ENCODE measurements at regions not wholly inside any gene's neighbourhood (a gene's known extent, or its start where the extent isn't known, plus 50 kb on each side); places are given as distances from the start of the nearest gene placed in this dataset.

- Histone ChIP-seq H3K4me3 (no peak overlapping the region), H3K9me3 (no peaks in the 10 kb centered on the region), H3K27ac (no peak overlapping the region), H3K27me3 (no peaks in the 10 kb centered on the region), H3K4me1 (peaks cover 0 to 5% (median 0%) of the 10 kb centered on the region in 4 donors), H3K36me3 (no peaks in the 10 kb centered on the region)
- intact Hi-C loops (cut with DNase I; ENCODE audit: low total_unique reads) (no loop called here), in situ Hi-C loops (cut with MboI; ENCODE audit: low pct_ligation_motif_present in 1 of 4, low pct_unique_long_range_greater_than_20kb in 1 of 4, low sequenced_read_pairs in 3 of 4) (no loop called here)
- 55% methylated on average over 4 of the region's 4 CpGs; no CpG with 5 or more reads in 1 of the 2 donors for WGBS, 2 donors (ENCODE audit: low coverage in 1 of 2)
- TF ChIP-seq, protein P1, sequence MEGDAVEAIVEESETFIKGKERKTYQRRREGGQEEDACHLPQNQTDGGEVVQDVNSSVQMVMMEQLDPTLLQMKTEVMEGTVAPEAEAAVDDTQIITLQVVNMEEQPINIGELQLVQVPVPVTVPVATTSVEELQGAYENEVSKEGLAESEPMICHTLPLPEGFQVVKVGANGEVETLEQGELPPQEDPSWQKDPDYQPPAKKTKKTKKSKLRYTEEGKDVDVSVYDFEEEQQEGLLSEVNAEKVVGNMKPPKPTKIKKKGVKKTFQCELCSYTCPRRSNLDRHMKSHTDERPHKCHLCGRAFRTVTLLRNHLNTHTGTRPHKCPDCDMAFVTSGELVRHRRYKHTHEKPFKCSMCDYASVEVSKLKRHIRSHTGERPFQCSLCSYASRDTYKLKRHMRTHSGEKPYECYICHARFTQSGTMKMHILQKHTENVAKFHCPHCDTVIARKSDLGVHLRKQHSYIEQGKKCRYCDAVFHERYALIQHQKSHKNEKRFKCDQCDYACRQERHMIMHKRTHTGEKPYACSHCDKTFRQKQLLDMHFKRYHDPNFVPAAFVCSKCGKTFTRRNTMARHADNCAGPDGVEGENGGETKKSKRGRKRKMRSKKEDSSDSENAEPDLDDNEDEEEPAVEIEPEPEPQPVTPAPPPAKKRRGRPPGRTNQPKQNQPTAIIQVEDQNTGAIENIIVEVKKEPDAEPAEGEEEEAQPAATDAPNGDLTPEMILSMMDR (IDR thresholded peaks at IDR 0.05): no peak
- no peak for DNase-seq
These were observed 485.4 kb downstream of the NAV3 start for GRCh38 chr12:78316136-78316535.

DNA sequence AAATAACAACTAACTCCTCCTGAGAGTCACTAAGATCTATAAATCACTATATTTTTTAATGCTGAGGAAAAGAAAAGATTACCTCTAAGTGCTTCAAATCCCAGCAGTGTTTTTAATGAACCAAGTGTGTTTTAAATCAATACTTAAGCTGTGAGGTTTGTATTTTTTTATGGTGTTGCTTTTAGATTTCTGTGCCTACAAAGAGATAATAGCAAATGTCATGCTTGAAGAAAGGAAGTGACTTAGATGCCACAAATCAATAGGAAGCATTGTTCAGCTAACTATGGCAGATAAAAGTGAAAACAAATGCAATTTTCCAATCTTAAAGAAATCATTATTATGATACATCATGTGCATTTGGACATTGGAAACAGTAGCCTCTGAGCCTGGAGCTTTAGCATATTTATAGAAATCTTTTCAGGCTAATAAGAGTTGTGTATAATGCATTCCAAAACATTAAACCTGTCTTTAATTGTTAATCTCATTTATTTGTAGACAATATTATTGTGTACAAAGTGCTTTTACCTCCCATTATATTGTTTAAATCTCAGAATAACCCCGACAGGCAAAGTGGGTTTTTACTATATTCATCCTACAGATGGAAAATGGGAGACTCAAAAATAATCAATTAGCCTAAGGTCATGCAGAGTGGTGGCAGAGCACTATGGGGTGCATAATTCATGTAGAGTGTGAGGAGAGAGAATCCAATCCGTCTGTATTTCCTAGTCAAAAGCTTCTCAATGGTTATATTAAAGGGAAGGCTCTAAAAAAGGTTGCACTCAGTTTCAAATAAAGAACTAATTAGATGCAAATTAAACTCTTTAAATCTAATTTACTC is 486.2 kb downstream of the NAV3 start:
- intact Hi-C loops (cut with DNase I; ENCODE audit: low total_unique reads): no loop called here
- H3K27ac ChIP-seq: no peak overlapping the region
- no peaks in the 10 kb centered on the region for H3K36me3 ChIP-seq
- peaks cover 0 to 5% (median 0%) of the 10 kb centered on the region in 4 donors for H3K4me1 ChIP-seq
- TF ChIP-seq EP300 (IDR thresholded peaks at IDR 0.05; ENCODE audit: low read depth) (no peak), POLR2A (IDR thresholded peaks at IDR 0.05) (no peak), POLR2AphosphoS5 (IDR thresholded peaks at IDR 0.05) (no peak)
- TF ChIP-seq, protein P1 (IDR thresholded peaks at IDR 0.05): no peak
- no peaks in the 10 kb centered on the region for H3K9me3 ChIP-seq
- WGBS, 2 donors (ENCODE audit: low coverage in 1 of 2): 53 to 66% methylated on average over 2 of the region's 2 CpGs
- no peak for DNase-seq
- in situ Hi-C loops (cut with MboI; ENCODE audit: low pct_ligation_motif_present in 1 of 4, low pct_unique_long_range_greater_than_20kb in 1 of 4, low sequenced_read_pairs in 3 of 4): no loop called here
- H3K27me3 ChIP-seq: no peaks in the 10 kb centered on the region
- H3K4me3 ChIP-seq: no peak overlapping the region

DNA sequence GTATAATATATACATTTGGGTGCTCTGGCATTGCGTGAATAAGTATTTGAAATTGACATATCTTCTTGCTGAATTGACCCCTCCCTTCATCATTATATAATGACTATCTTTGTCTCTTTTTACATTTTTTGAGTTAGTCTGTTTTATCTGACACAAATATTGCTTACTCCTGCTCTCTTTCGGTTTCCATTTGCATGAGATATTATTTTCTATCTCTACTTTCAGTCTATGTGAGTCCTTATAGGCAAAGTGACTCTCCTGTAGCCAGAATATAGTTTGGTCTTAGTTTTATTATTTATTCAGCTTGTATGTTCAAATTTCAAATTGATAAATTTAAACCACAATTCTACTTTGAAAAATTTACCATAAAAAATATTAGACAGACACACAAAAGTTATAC is 491.0 kb downstream of the NAV3 start:
- intact Hi-C loops (cut with DNase I; ENCODE audit: low total_unique reads) (no loop called here), in situ Hi-C loops (cut with MboI; ENCODE audit: low pct_ligation_motif_present in 1 of 4, low pct_unique_long_range_greater_than_20kb in 1 of 4, low sequenced_read_pairs in 3 of 4) (no loop called here)
- H3K9me3 ChIP-seq: no peaks in the 10 kb centered on the region
- no peak for TF ChIP-seq POLR2AphosphoS5 (IDR thresholded peaks at IDR 0.05)
- no peaks in the 10 kb centered on the region for H3K27me3 ChIP-seq
- no peak overlapping the region for H3K27ac ChIP-seq
- no peak overlapping the region for H3K4me3 ChIP-seq
- DNase-seq: no peak
- 83 to 100% methylated on average over 2 of the region's 2 CpGs for WGBS, 2 donors (ENCODE audit: low coverage in 1 of 2)
- no peaks in the 10 kb centered on the region for H3K4me1 ChIP-seq
- H3K36me3 ChIP-seq: no peaks in the 10 kb centered on the region

DNA sequence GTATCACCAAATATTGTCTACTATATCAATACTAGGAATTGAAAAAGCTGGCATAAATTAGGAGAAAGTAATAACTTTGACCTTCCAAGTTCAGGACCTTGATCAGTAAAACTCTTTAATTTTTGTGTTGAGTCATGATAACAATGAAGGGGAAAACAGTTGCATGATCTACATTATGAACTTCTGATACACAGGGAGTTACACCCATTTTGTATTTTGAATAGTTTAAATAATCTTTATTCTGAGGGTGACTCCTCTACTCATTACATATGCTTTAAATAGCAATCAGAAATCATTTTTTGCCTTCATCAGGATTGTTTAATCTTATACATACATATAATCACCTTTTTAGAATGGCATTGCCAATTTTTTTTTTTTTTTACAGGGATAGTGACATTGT is 492.5 kb downstream of the NAV3 start:
- no peak overlapping the region for H3K27ac ChIP-seq
- H3K36me3 ChIP-seq: no peaks in the 10 kb centered on the region
- H3K9me3 ChIP-seq: no peaks in the 10 kb centered on the region
- TF ChIP-seq POLR2A (IDR thresholded peaks at IDR 0.05): no peak
- TF ChIP-seq, protein P1 (IDR thresholded peaks at IDR 0.05): no peak
- DNase-seq: no peak
- in situ Hi-C loops (cut with MboI; ENCODE audit: low pct_ligation_motif_present in 1 of 4, low pct_unique_long_range_greater_than_20kb in 1 of 4, low sequenced_read_pairs in 3 of 4): no loop called here
- H3K4me3 ChIP-seq: no peak overlapping the region
- intact Hi-C loops (cut with DNase I; ENCODE audit: low total_unique reads): no loop called here
- no peaks in the 10 kb centered on the region for H3K27me3 ChIP-seq
- no peaks in the 10 kb centered on the region for H3K4me1 ChIP-seq

DNA sequence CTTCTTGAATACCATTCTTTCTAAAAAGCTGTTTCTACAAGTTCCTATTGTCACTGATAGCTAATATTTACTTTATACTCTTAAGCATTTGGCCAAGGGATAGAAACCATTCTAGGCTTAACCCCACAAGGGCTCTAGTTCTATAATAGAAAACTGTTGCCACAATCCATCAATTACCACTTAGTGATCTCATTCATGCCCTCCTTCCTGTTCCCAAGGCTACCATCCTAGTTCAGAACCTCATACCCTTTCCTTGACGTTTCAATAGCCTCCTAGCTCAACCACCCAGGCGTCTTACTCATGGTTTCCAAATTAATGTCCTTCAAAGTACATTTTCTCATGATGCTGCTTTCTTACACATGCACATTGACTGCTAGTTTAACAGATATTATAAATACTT is 493.5 kb downstream of the NAV3 start:
- H3K27me3 ChIP-seq: no peaks in the 10 kb centered on the region
- H3K36me3 ChIP-seq: no peaks in the 10 kb centered on the region
- H3K9me3 ChIP-seq: no peaks in the 10 kb centered on the region
- H3K27ac ChIP-seq: no peak overlapping the region
- H3K4me3 ChIP-seq: no peak overlapping the region
- intact Hi-C loops (cut with DNase I; ENCODE audit: low total_unique reads) (no loop called here), in situ Hi-C loops (cut with MboI; ENCODE audit: low pct_ligation_motif_present in 1 of 4, low pct_unique_long_range_greater_than_20kb in 1 of 4, low sequenced_read_pairs in 3 of 4) (no loop called here)
- WGBS, 2 donors (ENCODE audit: low coverage in 1 of 2): 40 to 51% methylated on average over 1 to 2 of the region's 2 CpGs
- no peak for DNase-seq
- no peaks in the 10 kb centered on the region for H3K4me1 ChIP-seq
- TF ChIP-seq POLR2AphosphoS5 (IDR thresholded peaks at IDR 0.05) (no peak), POLR2A (IDR thresholded peaks at IDR 0.05) (no peak), EP300 (IDR thresholded peaks at IDR 0.05; ENCODE audit: low read depth) (no peak)
- TF ChIP-seq, protein P1 (IDR thresholded peaks at IDR 0.05): no peak

Measured in transverse colon (tissue), 4 donors.